Gastroesophageal sphincter (tissue), 3 donors: ENCODE measurements at regions not wholly inside any gene's neighbourhood (a gene's known extent, or its start where the extent isn't known, plus 50 kb on each side); places are given as distances from the start of the nearest gene placed in this dataset.

Experiments used
- EP300 ChIP-seq: sonication (generic); formaldehyde crosslinking; IDR thresholded peaks from one replicate; pipeline ENCODE4 v1.6.1; 2017; ENCODE audit warnings: antibody characterized with exemption, mild to moderate bottlenecking
- TF ChIP-seq, protein P1 (sequence below), 4 experiments: fragments of 200-600 bp in 2 of 4; fragments of 450-650 bp in 2 of 4; sonication (generic) in 1 of 4; IDR thresholded peaks; one replicate each; pipeline ENCODE4 v1.5.1; 2017 to 2019; ENCODE audit warnings: antibody characterized with exemption in 4 of 4, mild to moderate bottlenecking in 2 of 4, moderate library complexity in 2 of 4

DNA sequence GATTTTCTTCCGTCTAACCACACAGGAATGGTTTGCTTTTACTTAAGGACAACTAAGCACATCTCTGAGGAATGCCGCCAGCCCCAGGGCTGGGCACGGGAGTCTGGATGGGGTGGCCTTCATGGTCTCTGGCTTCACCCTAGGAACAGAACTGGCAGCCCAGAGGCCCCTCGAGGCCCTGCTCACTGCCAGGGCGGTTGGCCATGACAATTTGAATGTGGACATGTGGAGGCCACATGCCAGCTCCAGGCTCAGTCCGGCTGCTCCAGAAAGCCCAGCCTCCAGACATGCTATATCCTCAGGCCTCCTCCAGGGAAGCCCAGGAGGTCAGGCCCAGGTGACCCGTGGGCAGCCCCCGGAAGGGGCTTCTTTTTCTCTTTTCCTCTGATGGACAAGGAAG lies 84.0 kb upstream of the FGF3 start:
- TF ChIP-seq, protein P1, sequence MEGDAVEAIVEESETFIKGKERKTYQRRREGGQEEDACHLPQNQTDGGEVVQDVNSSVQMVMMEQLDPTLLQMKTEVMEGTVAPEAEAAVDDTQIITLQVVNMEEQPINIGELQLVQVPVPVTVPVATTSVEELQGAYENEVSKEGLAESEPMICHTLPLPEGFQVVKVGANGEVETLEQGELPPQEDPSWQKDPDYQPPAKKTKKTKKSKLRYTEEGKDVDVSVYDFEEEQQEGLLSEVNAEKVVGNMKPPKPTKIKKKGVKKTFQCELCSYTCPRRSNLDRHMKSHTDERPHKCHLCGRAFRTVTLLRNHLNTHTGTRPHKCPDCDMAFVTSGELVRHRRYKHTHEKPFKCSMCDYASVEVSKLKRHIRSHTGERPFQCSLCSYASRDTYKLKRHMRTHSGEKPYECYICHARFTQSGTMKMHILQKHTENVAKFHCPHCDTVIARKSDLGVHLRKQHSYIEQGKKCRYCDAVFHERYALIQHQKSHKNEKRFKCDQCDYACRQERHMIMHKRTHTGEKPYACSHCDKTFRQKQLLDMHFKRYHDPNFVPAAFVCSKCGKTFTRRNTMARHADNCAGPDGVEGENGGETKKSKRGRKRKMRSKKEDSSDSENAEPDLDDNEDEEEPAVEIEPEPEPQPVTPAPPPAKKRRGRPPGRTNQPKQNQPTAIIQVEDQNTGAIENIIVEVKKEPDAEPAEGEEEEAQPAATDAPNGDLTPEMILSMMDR (IDR thresholded peaks at IDR 0.05): no peak
- no peak for TF ChIP-seq EP300
